ENCODE measurements at regions not wholly inside any gene's neighbourhood (a gene's known extent, or its start where the extent isn't known, plus 50 kb on each side); places are given as distances from the start of the nearest gene placed in this dataset.

- ChIA-PET POLR2A (no interaction called here), CTCF (ENCODE audit: unreplicated experiment) (no interaction called here)
- Histone ChIP-seq H3K79me2 (ENCODE audit: insufficient read depth, low read depth, low read length) (no peaks in the 10 kb centered on the region), H3K27ac (ENCODE audit: low read depth, low read length, poor library complexity, severe bottlenecking) (no peak overlapping the region), H3K4me3 (ENCODE audit: low read depth, low read length, poor library complexity, severe bottlenecking) (no peak overlapping the region), H4K20me1 (ENCODE audit: insufficient read depth, low read length) (no peaks in the 10 kb centered on the region), H3K9me2 (ENCODE audit: insufficient read depth, low read length) (no peaks in the 10 kb centered on the region), H3K36me3 (ENCODE audit: insufficient read depth, low read length) (no peaks in the 10 kb centered on the region), H3K4me2 (ENCODE audit: low read length) (no peak overlapping the region), H3K9me3 (ENCODE audit: low read length) (no peaks in the 10 kb centered on the region), H3K4me1 (ENCODE audit: insufficient read depth, low read length, poor library complexity, severe bottlenecking) (peaks cover 38% of the 10 kb centered on the region), H2AFZ (ENCODE audit: low read length) (no peak overlapping the region)
- no peak for DNase-seq (ENCODE audit: low spot score)
- intact Hi-C loops (cut with micrococcal nuclease; ENCODE audit: unreplicated experiment): no loop called here
- TF ChIP-seq CTCF (conservative IDR thresholded peaks at IDR 0.05; ENCODE audit: low read length) (0 out of 2 replicates have a peak, but pooled peaks have one; percentile 13), EZH2phosphoT487 (IDR thresholded peaks at IDR 0.05; ENCODE audit: borderline replicate concordance, low read depth, low read length) (no peak)
- no TSS peak for BruUV-seq (replicated peaks)
These were observed 243.7 kb downstream of the TFAP2C start for GRCh38 chr20:56872620-56873458.

- no peak overlapping the region for H3K4me2 ChIP-seq (ENCODE audit: low read length)
- no peak overlapping the region for H2AFZ ChIP-seq (ENCODE audit: low read length)
- no peak overlapping the region for H3K27ac ChIP-seq (ENCODE audit: low read depth, low read length, poor library complexity, severe bottlenecking)
- no peak overlapping the region for H3K4me3 ChIP-seq (ENCODE audit: low read depth, low read length, poor library complexity, severe bottlenecking)
- intact Hi-C loops (cut with micrococcal nuclease; ENCODE audit: unreplicated experiment): no loop called here
- no TSS peak for BruUV-seq (replicated peaks)
- TF ChIP-seq EZH2phosphoT487 (IDR thresholded peaks at IDR 0.05; ENCODE audit: borderline replicate concordance, low read depth, low read length) (no peak), CTCF (conservative IDR thresholded peaks at IDR 0.05; ENCODE audit: low read length) (no peak)
- H3K36me3 ChIP-seq (ENCODE audit: insufficient read depth, low read length): no peaks in the 10 kb centered on the region
- no peaks in the 10 kb centered on the region for H3K9me2 ChIP-seq (ENCODE audit: insufficient read depth, low read length)
- H4K20me1 ChIP-seq (ENCODE audit: insufficient read depth, low read length): no peaks in the 10 kb centered on the region
- DNase-seq (ENCODE audit: low spot score): no peak
- CTCF ChIA-PET (ENCODE audit: unreplicated experiment): no interaction called here
- POLR2A ChIA-PET: interaction anchor here (1.1 kb wide), 1 partner anchor 28 kb away, joined by 3 read pairs; no protein-coding TSS in a partner anchor
- H3K9me3 ChIP-seq (ENCODE audit: low read length): no peaks in the 10 kb centered on the region
- peaks cover 30% of the 10 kb centered on the region for H3K4me1 ChIP-seq (ENCODE audit: insufficient read depth, low read length, poor library complexity, severe bottlenecking)
- H3K79me2 ChIP-seq (ENCODE audit: insufficient read depth, low read depth, low read length): no peaks in the 10 kb centered on the region
These were observed 244.7 kb downstream of the TFAP2C start for GRCh38 chr20:56873836-56874235.

- BruUV-seq (replicated peaks): no TSS peak
- POLR2A ChIA-PET: interaction anchor here (0.6 to 1.1 kb wide), 3 partner anchors 29 to 312 kb away, joined by 3 read pairs; no protein-coding TSS in a partner anchor
- DNase-seq (ENCODE audit: low spot score): no peak
- Histone ChIP-seq H3K4me2 (ENCODE audit: low read length) (no peak overlapping the region), H4K20me1 (ENCODE audit: insufficient read depth, low read length) (no peaks in the 10 kb centered on the region), H3K79me2 (ENCODE audit: insufficient read depth, low read depth, low read length) (no peaks in the 10 kb centered on the region), H3K9me2 (ENCODE audit: insufficient read depth, low read length) (no peaks in the 10 kb centered on the region), H3K9me3 (ENCODE audit: low read length) (no peaks in the 10 kb centered on the region), H3K4me3 (ENCODE audit: low read depth, low read length, poor library complexity, severe bottlenecking) (no peak overlapping the region), H3K4me1 (ENCODE audit: insufficient read depth, low read length, poor library complexity, severe bottlenecking) (peaks cover 22% of the 10 kb centered on the region), H3K36me3 (ENCODE audit: insufficient read depth, low read length) (no peaks in the 10 kb centered on the region), H3K27ac (ENCODE audit: low read depth, low read length, poor library complexity, severe bottlenecking) (no peak overlapping the region), H2AFZ (ENCODE audit: low read length) (no peak overlapping the region)
- no peak for TF ChIP-seq CTCF (conservative IDR thresholded peaks at IDR 0.05; ENCODE audit: low read length)
- no peak for TF ChIP-seq EZH2phosphoT487 (IDR thresholded peaks at IDR 0.05; ENCODE audit: borderline replicate concordance, low read depth, low read length)
- intact Hi-C loops (cut with micrococcal nuclease; ENCODE audit: unreplicated experiment): no loop called here
- CTCF ChIA-PET (ENCODE audit: unreplicated experiment): no interaction called here
These were observed 246.1 kb downstream of the TFAP2C start for GRCh38 chr20:56875052-56875659.

All from OCI-LY7 (cell line).